HL-60 (cell line): ENCODE measurements at regions not wholly inside any gene's neighbourhood (a gene's known extent, or its start where the extent isn't known, plus 50 kb on each side); places are given as distances from the start of the nearest gene placed in this dataset.

Experiments
- SPI1 ChIP-seq: IDR thresholded peaks from 2 replicates; pipeline ENCODE4 v1.6.1; 2012; ENCODE audit warnings: low read depth, mild to moderate bottlenecking, borderline replicate concordance
- TF ChIP-seq, protein P1 (sequence below): IDR thresholded peaks from one replicate; pipeline ENCODE4 v1.5.1; 2011; ENCODE audit warnings: low read length, control low read depth, inconsistent platforms; ENCODE audit not compliant: insufficient read depth

GRCh38 chr5:2887481-2888348, 136.2 kb upstream of the IRX2 start:
- TF ChIP-seq, protein P1, sequence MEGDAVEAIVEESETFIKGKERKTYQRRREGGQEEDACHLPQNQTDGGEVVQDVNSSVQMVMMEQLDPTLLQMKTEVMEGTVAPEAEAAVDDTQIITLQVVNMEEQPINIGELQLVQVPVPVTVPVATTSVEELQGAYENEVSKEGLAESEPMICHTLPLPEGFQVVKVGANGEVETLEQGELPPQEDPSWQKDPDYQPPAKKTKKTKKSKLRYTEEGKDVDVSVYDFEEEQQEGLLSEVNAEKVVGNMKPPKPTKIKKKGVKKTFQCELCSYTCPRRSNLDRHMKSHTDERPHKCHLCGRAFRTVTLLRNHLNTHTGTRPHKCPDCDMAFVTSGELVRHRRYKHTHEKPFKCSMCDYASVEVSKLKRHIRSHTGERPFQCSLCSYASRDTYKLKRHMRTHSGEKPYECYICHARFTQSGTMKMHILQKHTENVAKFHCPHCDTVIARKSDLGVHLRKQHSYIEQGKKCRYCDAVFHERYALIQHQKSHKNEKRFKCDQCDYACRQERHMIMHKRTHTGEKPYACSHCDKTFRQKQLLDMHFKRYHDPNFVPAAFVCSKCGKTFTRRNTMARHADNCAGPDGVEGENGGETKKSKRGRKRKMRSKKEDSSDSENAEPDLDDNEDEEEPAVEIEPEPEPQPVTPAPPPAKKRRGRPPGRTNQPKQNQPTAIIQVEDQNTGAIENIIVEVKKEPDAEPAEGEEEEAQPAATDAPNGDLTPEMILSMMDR, result no peak
- TF ChIP-seq SPI1, result no peak
